Keratinocyte (primary cell): ENCODE measurements at regions not wholly inside any gene's neighbourhood (a gene's known extent, or its start where the extent isn't known, plus 50 kb on each side); places are given as distances from the start of the nearest gene placed in this dataset.

Experiments
- CTCF ChIP-seq, 3 experiments: IDR thresholded peaks in 1 of 3; conservative IDR thresholded peaks in 1 of 3; optimal IDR thresholded peaks in 1 of 3; 2 replicates in 2 of 3; 3 replicates in 1 of 3; pipeline versions ENCODE3 to v1.5.1; 2011; ENCODE audit warnings: low read length in 3 of 3, mild to moderate bottlenecking in 3 of 3, moderate library complexity in 2 of 3, control low read depth in 1 of 3, inconsistent platforms in 1 of 3; ENCODE audit not compliant: insufficient read depth in 2 of 3; ENCODE audit errors: extremely low read depth in 1 of 3
- EZH2 ChIP-seq: IDR thresholded peaks from one replicate; pipeline ENCODE4 v1.6.1; 2012; ENCODE audit warnings: inconsistent platforms, mild to moderate bottlenecking, low read length, moderate library complexity

GRCh38 chr10:6823770-6824169 lies 243.7 kb upstream of the PRKCQ start:
- TF ChIP-seq CTCF (optimal IDR thresholded peaks at IDR 0.05 in 1 of 3, IDR thresholded peaks at IDR 0.05 in 1 of 3, conservative IDR thresholded peaks at IDR 0.05 in 1 of 3; ENCODE audit: extremely low read depth in 1 of 3, insufficient read depth in 2 of 3, low read length in 3 of 3) (no peak), EZH2 (no peak)
